Neural crest cell (in vitro differentiated cells): ENCODE measurements at regions not wholly inside any gene's neighbourhood (a gene's known extent, or its start where the extent isn't known, plus 50 kb on each side); places are given as distances from the start of the nearest gene placed in this dataset.

Source experiments
- DNase-seq: peaks from one replicate; pipeline ENCODE4 v3.0.0; 2021; ENCODE audit warnings: low read depth, mixed read lengths, low spot score
- H3K27ac Mint-ChIP-seq: one replicate; pipeline ENCODE4 v1.8.0; 2021; ENCODE audit warnings: mild to moderate bottlenecking, mixed read lengths; ENCODE audit not compliant: unreplicated experiment
- H3K27me3 Mint-ChIP-seq: 2 replicates; pipeline ENCODE4 v1.8.0; 2021; ENCODE audit warnings: low read depth, mild to moderate bottlenecking, mixed read lengths
- H3K36me3 Mint-ChIP-seq: 2 replicates; pipeline ENCODE4 v1.8.0; 2021; ENCODE audit warnings: low read depth, mild to moderate bottlenecking, mixed read lengths
- H3K4me1 Mint-ChIP-seq: 2 replicates; pipeline ENCODE4 v1.8.0; 2021; ENCODE audit warnings: mixed read lengths
- H3K4me3 Mint-ChIP-seq: one replicate; pipeline ENCODE4 v1.8.0; 2021; ENCODE audit warnings: mild to moderate bottlenecking, mixed read lengths
- H3K9me3 Mint-ChIP-seq: 2 replicates; pipeline ENCODE4 v1.8.0; 2021; ENCODE audit warnings: mixed read lengths
- TF ChIP-seq, protein P1 (sequence below): fragments of 200-600 bp; sonication (generic); conservative IDR thresholded peaks from 2 replicates; pipeline ENCODE4 v1.5.0; 2021; ENCODE audit warnings: antibody characterized with exemption, mild to moderate bottlenecking

- Mint-ChIP-seq H3K36me3 (no peaks in the 10 kb centered on the region), H3K4me3 (no peak overlapping the region), H3K9me3 (no peaks in the 10 kb centered on the region), H3K27me3 (no peaks in the 10 kb centered on the region), H3K4me1 (no peaks in the 10 kb centered on the region), H3K27ac (peak overlapping the region; percentile 88)
- DNase-seq, result no peak
- TF ChIP-seq, protein P1, sequence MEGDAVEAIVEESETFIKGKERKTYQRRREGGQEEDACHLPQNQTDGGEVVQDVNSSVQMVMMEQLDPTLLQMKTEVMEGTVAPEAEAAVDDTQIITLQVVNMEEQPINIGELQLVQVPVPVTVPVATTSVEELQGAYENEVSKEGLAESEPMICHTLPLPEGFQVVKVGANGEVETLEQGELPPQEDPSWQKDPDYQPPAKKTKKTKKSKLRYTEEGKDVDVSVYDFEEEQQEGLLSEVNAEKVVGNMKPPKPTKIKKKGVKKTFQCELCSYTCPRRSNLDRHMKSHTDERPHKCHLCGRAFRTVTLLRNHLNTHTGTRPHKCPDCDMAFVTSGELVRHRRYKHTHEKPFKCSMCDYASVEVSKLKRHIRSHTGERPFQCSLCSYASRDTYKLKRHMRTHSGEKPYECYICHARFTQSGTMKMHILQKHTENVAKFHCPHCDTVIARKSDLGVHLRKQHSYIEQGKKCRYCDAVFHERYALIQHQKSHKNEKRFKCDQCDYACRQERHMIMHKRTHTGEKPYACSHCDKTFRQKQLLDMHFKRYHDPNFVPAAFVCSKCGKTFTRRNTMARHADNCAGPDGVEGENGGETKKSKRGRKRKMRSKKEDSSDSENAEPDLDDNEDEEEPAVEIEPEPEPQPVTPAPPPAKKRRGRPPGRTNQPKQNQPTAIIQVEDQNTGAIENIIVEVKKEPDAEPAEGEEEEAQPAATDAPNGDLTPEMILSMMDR, result no peak
Observed at GRCh38 chr3:127067116-127067910, 84.4 kb downstream of the PLXNA1 start.

GRCh38 chr3:127068111-127068810 lies 85.3 kb downstream of the PLXNA1 start:
- peak overlapping the region; percentile 88 for H3K27ac Mint-ChIP-seq
- no peak for DNase-seq

GRCh38 chr3:127068871-127069270 lies 86.0 kb downstream of the PLXNA1 start:
- Mint-ChIP-seq H3K4me3 (no peak overlapping the region), H3K27me3 (no peaks in the 10 kb centered on the region), H3K4me1 (no peaks in the 10 kb centered on the region), H3K36me3 (no peaks in the 10 kb centered on the region), H3K9me3 (no peaks in the 10 kb centered on the region), H3K27ac (no peak overlapping the region)
- DNase-seq, result no peak
- TF ChIP-seq, protein P1, result no peak

More at GRCh38 chr3:127068111-127068810, 85.3 kb downstream of the PLXNA1 start:
- no peaks in the 10 kb centered on the region for H3K27me3 Mint-ChIP-seq
- TF ChIP-seq, protein P1, result no peak
- no peak overlapping the region for H3K4me3 Mint-ChIP-seq
- no peaks in the 10 kb centered on the region for H3K4me1 Mint-ChIP-seq
- H3K36me3 Mint-ChIP-seq, result no peaks in the 10 kb centered on the region
- H3K9me3 Mint-ChIP-seq, result no peaks in the 10 kb centered on the region

DNA sequence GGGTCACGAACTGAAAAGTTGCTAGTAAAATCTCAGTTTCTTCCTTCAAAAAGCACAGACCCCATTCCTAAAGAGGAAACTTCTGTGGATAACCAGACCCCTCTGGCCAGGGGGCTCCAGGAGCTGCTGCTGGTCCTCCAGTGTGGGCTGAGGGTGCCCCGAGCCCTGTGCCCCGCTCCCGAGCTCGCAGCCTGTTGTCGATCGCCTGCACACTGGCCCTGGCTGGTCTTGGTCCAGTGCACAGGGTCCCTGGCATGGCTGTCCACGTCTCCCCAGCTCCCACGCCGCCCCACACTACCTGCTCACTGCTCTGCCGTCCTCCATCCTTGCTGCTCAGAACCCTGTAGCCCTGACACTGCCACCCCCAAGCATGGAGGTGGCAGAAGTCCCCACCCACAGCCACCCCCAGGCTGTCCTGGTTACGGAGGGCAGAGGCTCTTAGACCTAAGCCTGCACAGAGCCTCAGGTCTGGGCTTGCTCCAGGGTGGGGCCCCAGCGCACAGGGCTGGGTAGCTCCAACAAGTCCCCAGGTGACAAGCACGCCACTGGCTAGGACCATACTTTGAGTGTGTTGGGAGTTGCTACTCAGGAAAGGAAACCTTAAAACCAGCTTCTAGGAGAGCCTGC lies 87.0 kb downstream of the PLXNA1 start:
- Mint-ChIP-seq H3K27me3 (no peaks in the 10 kb centered on the region), H3K27ac (no peak overlapping the region), H3K4me1 (no peaks in the 10 kb centered on the region), H3K36me3 (no peaks in the 10 kb centered on the region), H3K4me3 (no peak overlapping the region), H3K9me3 (no peaks in the 10 kb centered on the region)
- DNase-seq, result no peak
- TF ChIP-seq, protein P1, result no peak

GRCh38 chr3:127070776-127071175 lies 87.9 kb downstream of the PLXNA1 start:
- DNase-seq, result no peak
- H3K36me3 Mint-ChIP-seq, result no peaks in the 10 kb centered on the region
- H3K4me1 Mint-ChIP-seq, result no peaks in the 10 kb centered on the region
- no peaks in the 10 kb centered on the region for H3K9me3 Mint-ChIP-seq
- no peak overlapping the region for H3K27ac Mint-ChIP-seq
- TF ChIP-seq, protein P1, result no peak
- no peak overlapping the region for H3K4me3 Mint-ChIP-seq
- H3K27me3 Mint-ChIP-seq, result no peaks in the 10 kb centered on the region
